ENCODE measurements at regions not wholly inside any gene's neighbourhood (a gene's known extent, or its start where the extent isn't known, plus 50 kb on each side); places are given as distances from the start of the nearest gene placed in this dataset.

- no peak for TF ChIP-seq CTCF (conservative IDR thresholded peaks at IDR 0.05; ENCODE audit: low read depth, low read length)
- no peak overlapping the region for H3K4me3 ChIP-seq (ENCODE audit: low read length)
Observed at GRCh38 chr4:179582164-179582905, 2140.1 kb upstream of the AGA start.

GRCh38 chr4:179583221-179583620 is 2141.0 kb upstream of the AGA start:
- TF ChIP-seq CTCF (conservative IDR thresholded peaks at IDR 0.05; ENCODE audit: low read depth, low read length): no peak
- DNase-seq (ENCODE audit: low read depth): no peak
- no peak overlapping the region for H3K4me3 ChIP-seq (ENCODE audit: low read length)

More at GRCh38 chr4:179582164-179582905, 2140.1 kb upstream of the AGA start:
- DNase-seq (ENCODE audit: low read depth): peak; percentile 51

- TF ChIP-seq CTCF (conservative IDR thresholded peaks at IDR 0.05; ENCODE audit: low read depth, low read length): no peak
- no peak overlapping the region for H3K4me3 ChIP-seq (ENCODE audit: low read length)
- DNase-seq (ENCODE audit: low read depth): no peak
Observed at GRCh38 chr4:179584101-179584500, 2141.9 kb upstream of the AGA start.

GRCh38 chr4:179585761-179586160 is 2143.5 kb upstream of the AGA start:
- TF ChIP-seq CTCF (conservative IDR thresholded peaks at IDR 0.05; ENCODE audit: low read depth, low read length): no peak
- no peak overlapping the region for H3K4me3 ChIP-seq (ENCODE audit: low read length)
- peak; percentile 79 for DNase-seq (ENCODE audit: low read depth)

- no peak overlapping the region for H3K4me3 ChIP-seq (ENCODE audit: low read length)
- no peak for DNase-seq (ENCODE audit: low read depth)
- TF ChIP-seq CTCF (conservative IDR thresholded peaks at IDR 0.05; ENCODE audit: low read depth, low read length): no peak
Observed at GRCh38 chr4:179586460-179586859, 2144.2 kb upstream of the AGA start.

- TF ChIP-seq CTCF (conservative IDR thresholded peaks at IDR 0.05; ENCODE audit: low read depth, low read length): no peak
- no peak overlapping the region for H3K4me3 ChIP-seq (ENCODE audit: low read length)
- peak; percentile 54 for DNase-seq (ENCODE audit: low read depth)
Observed at GRCh38 chr4:179595671-179596410, 2153.6 kb upstream of the AGA start.

- no peak for TF ChIP-seq CTCF (conservative IDR thresholded peaks at IDR 0.05; ENCODE audit: low read depth, low read length)
- H3K4me3 ChIP-seq (ENCODE audit: low read length): no peak overlapping the region
- DNase-seq (ENCODE audit: low read depth): no peak
Observed at GRCh38 chr4:179596621-179597020, 2154.4 kb upstream of the AGA start.

Measured in retinal pigment epithelial cell (primary cell).